HepG2 (cell line): ENCODE measurements at regions not wholly inside any gene's neighbourhood (a gene's known extent, or its start where the extent isn't known, plus 50 kb on each side); places are given as distances from the start of the nearest gene placed in this dataset.
A peak's percentile ranks its signal among the peaks of the same experiment; 100 is the strongest.

Source experiments
- BCL6 ChIP-seq: IDR thresholded peaks from 2 replicates; pipeline ENCODE4 v1.6.1; 2016; ENCODE audit warnings: missing genetic modification reagents, missing compliant biosample characterization
- CEBPG ChIP-seq: IDR thresholded peaks from 2 replicates; pipeline ENCODE4 v1.6.1; 2016
- FOXA1 ChIP-seq, 2 experiments: fragments of 450-650 bp in 1 of 2; sonication (generic) in 1 of 2; formaldehyde crosslinking in 1 of 2; IDR thresholded peaks; 2 replicates each; pipeline versions ENCODE4 v1.4.0 to v1.6.1; 2016 to 2020; ENCODE audit warnings: missing genetic modification reagents in 1 of 2
- FOXP4 ChIP-seq: sonication (generic); formaldehyde crosslinking; IDR thresholded peaks from 2 replicates; pipeline ENCODE4 v1.4.0; 2020; ENCODE audit warnings: missing genetic modification reagents
- GATAD2A ChIP-seq: IDR thresholded peaks from 2 replicates; pipeline ENCODE4 v1.6.1; 2016
- HNF4G ChIP-seq, 2 experiments: sonication (generic) in 1 of 2; formaldehyde crosslinking in 1 of 2; IDR thresholded peaks; 2 replicates each; pipeline versions ENCODE4 v1.4.0 to v1.6.1; 2011 to 2020; ENCODE audit warnings: borderline replicate concordance in 2 of 2, low read depth in 2 of 2, mild to moderate bottlenecking in 2 of 2, low read length in 1 of 2, missing genetic modification reagents in 1 of 2, moderate library complexity in 1 of 2
- HOXA7 ChIP-seq: sonication (generic); formaldehyde crosslinking; IDR thresholded peaks from 2 replicates; pipeline ENCODE4 v1.8.1; 2022; ENCODE audit warnings: mild to moderate bottlenecking, missing genetic modification reagents, moderate library complexity
- ISL2 ChIP-seq: sonication (generic); formaldehyde crosslinking; IDR thresholded peaks from 2 replicates; pipeline ENCODE4 v1.5.0; 2020; ENCODE audit warnings: missing genetic modification reagents
- NR2F6 ChIP-seq, 2 experiments: IDR thresholded peaks; 2 replicates each; pipeline ENCODE4 v1.6.1; 2016; ENCODE audit warnings: antibody characterized with exemption in 1 of 2, mild to moderate bottlenecking in 1 of 2
- REPIN1 ChIP-seq: sonication (generic); formaldehyde crosslinking; IDR thresholded peaks from 2 replicates; pipeline ENCODE4 v1.8.0; 2022; ENCODE audit warnings: missing genetic modification reagents, low read depth, mild to moderate bottlenecking, borderline replicate concordance
- ZHX1 ChIP-seq: sonication (generic); formaldehyde crosslinking; IDR thresholded peaks from 2 replicates; pipeline ENCODE4 v1.8.1; 2022; ENCODE audit warnings: low read depth, mild to moderate bottlenecking, missing genetic modification reagents
- ZNF264 ChIP-seq: sonication (generic); formaldehyde crosslinking; IDR thresholded peaks from 2 replicates; pipeline ENCODE4 v1.4.0; 2020; ENCODE audit warnings: missing genetic modification reagents
- ZNF276 ChIP-seq: sonication (generic); formaldehyde crosslinking; IDR thresholded peaks from 2 replicates; pipeline ENCODE4 v1.4.0; 2020; ENCODE audit warnings: mild to moderate bottlenecking, low read depth, missing genetic modification reagents
- ZNF644 ChIP-seq: IDR thresholded peaks from 2 replicates; pipeline ENCODE4 v1.6.1; 2016; ENCODE audit warnings: low read depth
- TF ChIP-seq, protein P1 (sequence below): sonication (generic); formaldehyde crosslinking; IDR thresholded peaks from 2 replicates; pipeline ENCODE4 v1.4.0; 2020; ENCODE audit warnings: missing genetic modification reagents, borderline replicate concordance

DNA sequence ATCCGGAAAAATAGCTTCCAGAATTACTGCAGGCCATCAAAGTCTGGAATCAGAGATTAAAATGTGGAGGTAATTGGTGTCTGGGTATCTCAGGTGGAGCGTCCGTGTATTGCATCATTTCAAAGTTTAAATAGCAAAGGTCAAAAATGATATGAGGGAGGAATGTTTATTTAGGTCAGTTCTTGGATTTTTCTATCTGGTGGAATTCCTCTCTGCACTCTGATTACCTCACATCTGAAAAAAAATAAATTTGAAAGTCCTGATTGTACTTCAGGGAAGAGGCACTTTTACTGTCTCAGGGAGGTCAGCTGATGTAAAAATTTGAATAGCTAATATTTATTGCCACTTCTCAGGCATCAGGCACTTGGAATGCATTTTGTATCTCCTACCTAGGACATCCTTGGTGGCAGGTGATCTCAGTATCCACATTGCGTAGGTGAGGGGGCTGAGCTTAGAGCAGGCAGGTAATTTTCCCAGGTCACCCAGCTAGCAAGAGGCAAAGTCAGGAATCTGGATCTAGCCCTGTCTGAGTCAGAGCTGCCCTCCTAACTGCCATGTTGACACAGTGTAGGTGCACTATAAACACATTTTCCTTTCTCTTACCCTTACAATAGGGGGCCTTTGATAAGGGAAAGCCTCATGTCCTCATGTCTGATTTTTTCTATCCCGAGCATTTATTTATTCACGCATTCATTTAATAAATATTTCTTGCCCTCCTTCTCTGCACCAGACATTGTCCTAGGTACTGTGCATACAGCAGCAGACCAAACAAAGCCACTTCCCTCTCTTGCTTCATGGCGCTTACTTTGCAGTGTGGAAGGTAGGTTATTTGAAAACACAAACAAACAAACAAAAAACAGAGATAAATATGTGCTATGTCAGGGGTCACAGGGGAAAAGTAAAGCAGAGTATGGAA lies 454.3 kb downstream of the HAPSTR1 start (continued):
- TF ChIP-seq BCL6 (CRISPR knock-in tag) (0 out of 2 replicates have a peak, but pooled peaks have one; percentile 35), FOXA1 (IDR thresholded peaks at IDR 0.05) (no peak), FOXA1 (CRISPR knock-in tag; IDR thresholded peaks at IDR 0.05) (peak; percentile 51), REPIN1 (no peak), ZNF644 (0 out of 2 replicates have a peak, but pooled peaks have one; percentile 26), FOXP4 (CRISPR knock-in tag) (0 out of 2 replicates have a peak, but pooled peaks have one; percentile 11), ISL2 (CRISPR knock-in tag) (peak; percentile 43; the same call in 1 of the 2 replicates), ZNF276 (no peak), NR2F6 (IDR thresholded peaks at IDR 0.05) (peak; percentile 73; the same call in 1 of the 2 replicates), NR2F6 (CRISPR knock-in tag; IDR thresholded peaks at IDR 0.05) (peak; percentile 74), GATAD2A (CRISPR knock-in tag) (peak; percentile 34; the same call in 1 of the 2 replicates), HNF4G (IDR thresholded peaks at IDR 0.05; ENCODE audit: borderline replicate concordance, low read depth, low read length) (0 out of 2 replicates have a peak, but pooled peaks have one; percentile 50), HNF4G (CRISPR knock-in tag; IDR thresholded peaks at IDR 0.05; ENCODE audit: borderline replicate concordance, low read depth) (no peak), ZHX1 (no peak), ZNF264 (CRISPR knock-in tag) (0 out of 2 replicates have a peak, but pooled peaks have one; percentile 19), HOXA7 (no peak), CEBPG (CRISPR knock-in tag) (peak; percentile 88)
- TF ChIP-seq, protein P1, sequence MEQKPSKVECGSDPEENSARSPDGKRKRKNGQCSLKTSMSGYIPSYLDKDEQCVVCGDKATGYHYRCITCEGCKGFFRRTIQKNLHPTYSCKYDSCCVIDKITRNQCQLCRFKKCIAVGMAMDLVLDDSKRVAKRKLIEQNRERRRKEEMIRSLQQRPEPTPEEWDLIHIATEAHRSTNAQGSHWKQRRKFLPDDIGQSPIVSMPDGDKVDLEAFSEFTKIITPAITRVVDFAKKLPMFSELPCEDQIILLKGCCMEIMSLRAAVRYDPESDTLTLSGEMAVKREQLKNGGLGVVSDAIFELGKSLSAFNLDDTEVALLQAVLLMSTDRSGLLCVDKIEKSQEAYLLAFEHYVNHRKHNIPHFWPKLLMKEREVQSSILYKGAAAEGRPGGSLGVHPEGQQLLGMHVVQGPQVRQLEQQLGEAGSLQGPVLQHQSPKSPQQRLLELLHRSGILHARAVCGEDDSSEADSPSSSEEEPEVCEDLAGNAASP (CRISPR knock-in tag): peak; percentile 64; the same call in 1 of the 2 replicates
